GM12891 (cell line): ENCODE measurements at regions not wholly inside any gene's neighbourhood (a gene's known extent, or its start where the extent isn't known, plus 50 kb on each side); places are given as distances from the start of the nearest gene placed in this dataset.

Experiments
- DNase-seq: peaks from one replicate; pipeline ENCODE4 v3.0.0; 2011; ENCODE audit warnings: low spot score; ENCODE audit not compliant: insufficient read length
- FAIRE-seq: peaks from 2 replicates; lab custom pipeline; 2011; peaks lifted over from hg19 to GRCh38; lab: Jason Lieb, UNC
- PAX5 ChIP-seq: IDR thresholded peaks from 2 replicates; pipeline ENCODE4 v1.6.1; 2011; ENCODE audit warnings: low read length, moderate library complexity, mild to moderate bottlenecking; ENCODE audit not compliant: insufficient read depth, severe bottlenecking
- POLR2A ChIP-seq: IDR thresholded peaks from 2 replicates; pipeline ENCODE4 v1.6.1; 2011; ENCODE audit warnings: low read depth, low read length, control low read depth
- POLR2AphosphoS5 ChIP-seq: IDR thresholded peaks from 2 replicates; pipeline ENCODE4 v1.6.1; 2011; ENCODE audit warnings: low read depth, low read length, control low read depth
- POU2F2 ChIP-seq: IDR thresholded peaks from 2 replicates; pipeline ENCODE4 v1.6.1; 2011; ENCODE audit warnings: low read depth, mild to moderate bottlenecking, control low read depth, low read length, moderate library complexity
- SPI1 ChIP-seq: IDR thresholded peaks from 2 replicates; pipeline ENCODE4 v1.6.1; 2011; ENCODE audit warnings: low read depth, low read length, control low read depth
- TAF1 ChIP-seq: IDR thresholded peaks from 2 replicates; pipeline ENCODE4 v1.6.1; 2011; ENCODE audit warnings: low read depth, low read length, control low read depth

- no peak for FAIRE-seq
- TF ChIP-seq SPI1 (no peak), POU2F2 (no peak), TAF1 (no peak), POLR2AphosphoS5 (no peak), PAX5 (no peak), POLR2A (no peak)
- no peak for DNase-seq
Observed at GRCh38 chr1:59126366-59126765, 170.5 kb upstream of the FGGY start.

GRCh38 chr1:59128239-59128736 is 168.6 kb upstream of the FGGY start:
- DNase-seq = no peak
- FAIRE-seq = no peak
- TF ChIP-seq PAX5 (no peak), POLR2AphosphoS5 (no peak), POU2F2 (no peak), POLR2A (no peak), SPI1 (no peak), TAF1 (no peak)

GRCh38 chr1:59128784-59129227 is 168.1 kb upstream of the FGGY start:
- TF ChIP-seq POLR2A (no peak), POLR2AphosphoS5 (no peak), POU2F2 (no peak), SPI1 (no peak), PAX5 (no peak), TAF1 (no peak)
- DNase-seq = no peak
- no peak for FAIRE-seq

GRCh38 chr1:59132295-59132694 is 164.6 kb upstream of the FGGY start:
- no peak for TF ChIP-seq POLR2AphosphoS5
- TF ChIP-seq PAX5 = no peak
- no peak for TF ChIP-seq POU2F2
- no peak for TF ChIP-seq POLR2A
- no peak for TF ChIP-seq SPI1
- no peak for TF ChIP-seq TAF1
- FAIRE-seq = peak; percentile 13
- DNase-seq = no peak

- no peak for DNase-seq
- FAIRE-seq = peak; percentile 16
- TF ChIP-seq PAX5 (no peak), SPI1 (no peak), POU2F2 (no peak), POLR2AphosphoS5 (no peak), TAF1 (no peak), POLR2A (no peak)
Observed at GRCh38 chr1:59133997-59134396, 162.9 kb upstream of the FGGY start.

GRCh38 chr1:59135761-59136255 is 161.1 kb upstream of the FGGY start:
- DNase-seq = no peak
- no peak for TF ChIP-seq POLR2AphosphoS5
- TF ChIP-seq TAF1 = no peak
- TF ChIP-seq POLR2A = no peak
- no peak for TF ChIP-seq POU2F2
- TF ChIP-seq SPI1 = no peak
- TF ChIP-seq PAX5 = no peak
- FAIRE-seq = no peak

GRCh38 chr1:59136541-59137275 is 160.2 kb upstream of the FGGY start:
- DNase-seq (no peak), FAIRE-seq (peak; percentile 5)
- no peak for TF ChIP-seq SPI1
- no peak for TF ChIP-seq POLR2AphosphoS5
- no peak for TF ChIP-seq PAX5
- no peak for TF ChIP-seq POLR2A
- no peak for TF ChIP-seq POU2F2
- TF ChIP-seq TAF1 = no peak

GRCh38 chr1:59137276-59137615 is 159.6 kb upstream of the FGGY start:
- FAIRE-seq = no peak

GRCh38 chr1:59137968-59138367 is 158.9 kb upstream of the FGGY start:
- no peak for DNase-seq
- no peak for TF ChIP-seq POLR2AphosphoS5
- no peak for TF ChIP-seq PAX5
- TF ChIP-seq POLR2A = no peak
- TF ChIP-seq TAF1 = no peak
- no peak for TF ChIP-seq POU2F2
- TF ChIP-seq SPI1 = no peak
- FAIRE-seq = no peak

More at GRCh38 chr1:59137276-59137615, 159.6 kb upstream of the FGGY start:
- no peak for DNase-seq
- TF ChIP-seq TAF1 = no peak
- no peak for TF ChIP-seq SPI1
- no peak for TF ChIP-seq POU2F2
- TF ChIP-seq PAX5 = no peak
- no peak for TF ChIP-seq POLR2AphosphoS5
- TF ChIP-seq POLR2A = no peak

GRCh38 chr1:59138402-59138801 is 158.5 kb upstream of the FGGY start:
- TF ChIP-seq POU2F2 (no peak), PAX5 (no peak), TAF1 (no peak), SPI1 (no peak), POLR2A (no peak), POLR2AphosphoS5 (no peak)
- FAIRE-seq = peak; percentile 78
- DNase-seq = no peak
